Mesodermal cell (in vitro differentiated cells): ENCODE measurements at regions not wholly inside any gene's neighbourhood (a gene's known extent, or its start where the extent isn't known, plus 50 kb on each side); places are given as distances from the start of the nearest gene placed in this dataset.

Experiments
- H3K27ac ChIP-seq: 2 replicates; pipeline ENCODE4 v1.7.0; 2013; ENCODE audit warnings: mild to moderate bottlenecking, low read depth, low read length, moderate library complexity; ENCODE audit not compliant: severe bottlenecking
- H3K36me3 ChIP-seq: 2 replicates; pipeline ENCODE4 v1.7.1; 2013; ENCODE audit warnings: mild to moderate bottlenecking, low read length, moderate library complexity; ENCODE audit not compliant: control insufficient read depth, insufficient read depth
- H3K4me1 ChIP-seq: one replicate; pipeline ENCODE4 v1.7.1; 2013; ENCODE audit warnings: mild to moderate bottlenecking, low read length; ENCODE audit not compliant: insufficient read depth, control insufficient read depth, poor library complexity, severe bottlenecking
- H3K4me3 ChIP-seq: 2 replicates; pipeline ENCODE4 v1.7.0; 2013; ENCODE audit warnings: low read length, control low read depth, mild to moderate bottlenecking; ENCODE audit not compliant: insufficient read depth, poor library complexity, severe bottlenecking; ENCODE audit errors: extremely low read depth
- H3K9me3 ChIP-seq: 2 replicates; pipeline ENCODE4 v1.7.1; 2013; ENCODE audit warnings: mild to moderate bottlenecking, low read length, moderate library complexity; ENCODE audit not compliant: control insufficient read depth
- WGBS, 2 experiments: methylation state at CpG; one replicate each; pipeline ENCODE4 v1.1.5; 2013; ENCODE audit warnings: missing lambda C conversion rate in 2 of 2; ENCODE audit not compliant: insufficient coverage in 2 of 2; 5-methylcytosine and 5-hydroxymethylcytosine counted together

DNA sequence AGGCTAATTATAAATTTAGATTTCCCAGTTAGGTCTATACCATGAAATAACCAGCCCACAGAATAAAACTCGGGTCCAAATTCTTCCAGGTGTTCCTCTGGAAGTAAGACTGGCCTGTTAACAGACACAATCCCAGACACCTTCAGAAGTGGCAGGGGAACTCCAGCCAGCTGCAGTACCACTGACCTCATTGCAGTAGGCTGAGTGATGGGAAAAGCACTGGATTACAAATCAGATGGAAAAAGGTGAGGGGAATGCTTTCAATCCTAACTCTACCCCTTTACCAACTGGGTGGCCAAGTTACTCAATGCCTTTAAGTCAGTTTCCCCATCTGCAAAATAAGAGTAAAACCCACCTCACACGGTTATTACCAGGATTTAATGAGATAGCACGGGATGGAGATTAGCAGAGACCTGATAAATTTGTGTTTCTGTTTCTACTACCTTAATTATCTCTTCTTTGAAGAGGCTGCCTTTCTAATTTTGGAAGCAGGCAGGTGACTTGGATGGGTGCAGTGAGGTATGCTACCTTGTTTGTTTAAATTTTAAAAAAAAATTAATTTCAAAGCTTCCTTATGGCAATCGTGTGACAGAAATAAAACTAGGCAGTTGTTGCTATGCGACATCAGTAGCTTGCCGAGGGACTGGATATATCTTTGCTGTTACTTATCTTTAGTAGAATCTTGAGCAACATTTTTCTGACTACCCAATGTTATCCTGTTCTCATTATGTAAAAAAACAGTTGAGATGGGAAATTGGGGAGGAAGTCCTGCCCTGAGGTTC lies 167.3 kb upstream of the GRIN2B start:
- WGBS, 2 experiments, result 83 to 100% methylated on average over 1 to 2 of the region's 6 CpGs
- H3K27ac ChIP-seq, result no peak overlapping the region
- H3K36me3 ChIP-seq, result no peaks in the 10 kb centered on the region
- no peaks in the 10 kb centered on the region for H3K9me3 ChIP-seq
- H3K4me1 ChIP-seq, result no peaks in the 10 kb centered on the region
- no peak overlapping the region for H3K4me3 ChIP-seq

DNA sequence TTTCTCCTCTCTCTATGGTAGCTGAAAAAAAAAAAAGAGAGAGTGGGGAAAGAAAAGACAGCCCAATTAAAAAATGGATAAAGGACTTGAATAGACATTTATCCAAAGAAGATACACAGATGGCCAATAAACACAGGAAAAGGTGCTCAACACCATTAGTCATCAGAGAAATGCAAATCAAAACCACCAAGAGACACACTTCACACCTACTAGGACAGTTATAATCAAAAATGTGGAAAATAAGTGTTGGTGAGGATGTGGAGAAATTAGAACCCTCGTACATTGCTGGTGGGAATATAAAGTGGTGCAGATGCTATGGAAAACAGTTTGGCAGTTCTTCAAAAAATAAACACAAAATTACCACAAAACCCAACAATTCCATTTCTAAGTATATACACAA lies 172.4 kb upstream of the GRIN2B start:
- H3K36me3 ChIP-seq, result no peaks in the 10 kb centered on the region
- H3K4me3 ChIP-seq, result no peak overlapping the region
- no peaks in the 10 kb centered on the region for H3K4me1 ChIP-seq
- H3K9me3 ChIP-seq, result no peaks in the 10 kb centered on the region
- H3K27ac ChIP-seq, result no peak overlapping the region
- WGBS, 2 experiments, result no CpG with 5 or more reads among the region's 1 CpG

DNA sequence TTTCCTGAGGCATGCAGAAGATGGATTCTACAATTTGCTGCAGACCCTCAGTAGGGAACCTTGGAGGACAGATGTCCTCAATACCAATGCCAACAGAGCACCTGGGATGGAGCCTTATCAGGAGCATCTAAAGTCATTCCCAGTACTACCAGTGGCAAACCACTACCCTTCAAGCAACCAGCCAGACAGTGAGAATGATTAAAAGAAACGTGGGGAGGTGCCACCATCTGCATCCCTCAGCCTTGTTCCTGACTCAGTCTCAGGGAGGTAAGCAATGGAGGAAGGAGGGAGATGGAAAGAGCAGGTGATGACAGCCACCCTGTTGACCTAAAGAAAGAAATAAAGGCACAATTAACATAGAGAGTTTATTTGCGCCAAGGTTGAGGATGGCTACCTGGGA lies 175.2 kb upstream of the GRIN2B start:
- Histone ChIP-seq H3K36me3 (no peaks in the 10 kb centered on the region), H3K4me1 (no peaks in the 10 kb centered on the region), H3K9me3 (no peaks in the 10 kb centered on the region), H3K27ac (no peak overlapping the region), H3K4me3 (no peak overlapping the region)
- WGBS, 2 experiments, result 78 to 100% methylated on average over 1 to 2 of the region's 2 CpGs

DNA sequence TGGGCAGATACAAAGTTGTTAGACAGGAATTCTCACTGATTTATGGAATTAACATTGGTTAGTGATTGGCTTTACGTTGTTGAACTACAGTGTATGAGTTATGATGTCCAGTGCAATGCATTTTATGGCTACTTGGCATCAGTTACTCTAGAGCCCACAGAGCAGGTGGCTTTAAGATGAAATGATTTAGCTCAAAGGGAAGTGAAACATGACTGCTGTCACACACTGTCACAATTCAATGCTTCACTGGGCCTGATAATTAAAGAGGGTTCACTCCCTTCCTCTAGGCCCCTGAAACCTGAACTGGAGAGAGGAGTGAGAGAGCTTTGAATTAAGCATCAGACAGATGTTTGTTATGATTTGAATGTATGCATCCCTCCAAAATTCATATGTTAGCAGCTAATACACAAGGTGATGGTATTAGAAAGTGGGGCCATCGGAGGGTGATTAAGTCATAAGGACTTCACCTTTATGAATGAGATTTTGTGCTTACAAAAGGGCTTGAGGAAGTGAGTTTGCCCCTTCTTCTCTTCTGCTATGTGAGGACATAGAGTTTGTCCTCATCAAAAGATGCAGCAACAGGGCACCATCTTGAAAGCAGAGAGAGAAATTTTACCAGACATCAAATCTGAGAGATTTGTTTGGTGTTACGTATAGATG lies 175.8 kb upstream of the GRIN2B start:
- H3K4me1 ChIP-seq, result no peaks in the 10 kb centered on the region
- H3K36me3 ChIP-seq, result no peaks in the 10 kb centered on the region
- no peaks in the 10 kb centered on the region for H3K9me3 ChIP-seq
- WGBS, 2 experiments, result 89 to 95% methylated on average over 1 to 2 of the region's 3 CpGs
- no peak overlapping the region for H3K4me3 ChIP-seq
- H3K27ac ChIP-seq, result no peak overlapping the region

DNA sequence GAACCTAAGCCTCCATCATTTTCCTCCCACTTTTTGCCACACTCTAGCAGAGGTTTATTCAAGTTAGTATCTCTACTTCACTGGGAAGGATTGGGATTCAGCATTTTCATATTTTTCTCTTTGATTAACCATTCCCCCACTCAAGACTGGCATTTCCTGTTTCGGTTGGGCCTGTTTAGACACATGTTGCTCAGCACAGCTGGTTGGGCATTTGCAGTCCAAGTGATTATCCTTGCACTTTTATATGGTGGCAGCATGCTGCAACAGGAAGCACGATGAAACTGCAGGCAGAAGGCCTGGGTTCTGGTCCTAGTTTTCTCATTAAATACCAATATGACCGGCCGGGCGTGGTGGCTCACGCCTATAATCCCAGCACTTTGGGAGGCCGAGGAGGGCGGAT lies 182.9 kb upstream of the GRIN2B start:
- Histone ChIP-seq H3K4me3 (no peak overlapping the region), H3K27ac (no peak overlapping the region), H3K9me3 (no peaks in the 10 kb centered on the region), H3K36me3 (no peaks in the 10 kb centered on the region), H3K4me1 (no peaks in the 10 kb centered on the region)
- WGBS, 2 experiments, result 78 to 92% methylated on average over 2 to 8 of the region's 8 CpGs

DNA sequence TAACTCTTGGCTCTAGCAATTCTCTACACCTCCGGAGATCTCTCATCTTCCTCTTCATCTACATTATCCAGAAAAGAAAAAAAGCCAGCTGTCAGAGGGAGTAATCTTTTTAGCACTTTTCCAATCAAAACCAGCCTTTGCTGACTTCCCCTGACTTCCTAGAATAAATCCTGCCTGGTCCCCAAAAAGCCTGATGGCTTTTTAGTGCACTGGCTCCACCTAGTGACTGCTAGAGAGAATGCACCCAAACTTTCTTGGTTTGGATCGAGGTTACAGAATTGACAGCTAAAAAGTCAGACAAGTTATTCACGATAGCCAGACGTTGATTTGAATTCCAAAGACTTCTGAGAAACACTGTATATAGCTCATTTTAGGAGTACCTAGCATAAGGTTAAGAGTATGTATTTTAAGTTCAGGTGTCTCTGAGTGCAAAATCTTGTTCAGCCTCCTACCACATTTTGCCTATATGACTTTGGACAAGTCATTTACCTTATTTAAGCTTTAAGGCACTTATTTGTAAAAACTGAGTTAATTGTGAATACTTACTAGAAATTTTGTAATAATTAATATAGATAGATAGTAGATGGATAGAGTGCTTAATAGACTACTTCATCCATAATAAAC lies 185.7 kb upstream of the GRIN2B start:
- H3K9me3 ChIP-seq, result no peaks in the 10 kb centered on the region
- no peak overlapping the region for H3K4me3 ChIP-seq
- H3K36me3 ChIP-seq, result no peaks in the 10 kb centered on the region
- WGBS, 2 experiments, result 19 to 20% methylated on average over 2 to 4 of the region's 4 CpGs
- no peaks in the 10 kb centered on the region for H3K4me1 ChIP-seq
- H3K27ac ChIP-seq, result no peak overlapping the region

DNA sequence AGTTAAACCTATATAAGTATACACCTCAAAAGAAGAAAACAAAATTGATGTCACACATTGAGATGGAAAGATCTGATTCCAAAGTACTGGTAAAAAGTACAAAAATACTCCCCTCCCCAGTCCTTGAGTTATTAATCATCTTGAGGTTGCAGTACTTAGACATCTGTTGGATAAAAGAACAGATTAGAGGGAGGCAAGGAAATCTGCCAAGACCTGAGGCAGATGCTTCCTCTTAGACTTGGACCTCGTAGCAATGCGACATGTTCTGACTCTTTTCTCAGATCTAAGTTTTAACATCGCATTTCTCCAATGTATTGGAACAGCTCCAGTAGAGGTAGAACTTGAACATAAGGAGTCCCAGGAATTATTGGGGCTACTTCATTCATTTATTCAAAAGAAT lies 187.9 kb upstream of the GRIN2B start:
- no peaks in the 10 kb centered on the region for H3K9me3 ChIP-seq
- WGBS, 2 experiments, result 95 to 96% methylated on average over 3 of the region's 3 CpGs
- H3K4me1 ChIP-seq, result no peaks in the 10 kb centered on the region
- H3K27ac ChIP-seq, result no peak overlapping the region
- H3K4me3 ChIP-seq, result no peak overlapping the region
- no peaks in the 10 kb centered on the region for H3K36me3 ChIP-seq

DNA sequence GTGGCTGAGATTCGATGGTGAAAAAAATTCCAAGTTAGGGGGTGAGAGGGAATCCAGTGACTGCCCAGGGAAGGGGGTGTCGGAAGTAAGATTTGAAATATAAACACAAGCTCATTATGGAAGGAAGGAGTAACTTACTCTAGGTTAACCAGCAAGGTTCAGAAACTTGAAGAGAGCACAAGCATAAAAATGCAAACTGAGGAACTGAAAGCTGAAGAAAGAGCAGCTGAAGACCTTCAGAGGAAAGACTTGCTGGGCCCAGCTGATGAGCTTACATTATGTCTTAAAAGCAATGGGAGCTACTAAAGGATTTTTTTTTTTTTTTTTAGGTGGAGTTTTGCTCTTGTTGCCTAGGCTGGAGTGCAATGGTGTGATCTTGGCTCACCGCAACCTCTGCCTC lies 189.7 kb upstream of the GRIN2B start:
- no peaks in the 10 kb centered on the region for H3K9me3 ChIP-seq
- H3K36me3 ChIP-seq, result no peaks in the 10 kb centered on the region
- no peaks in the 10 kb centered on the region for H3K4me1 ChIP-seq
- WGBS, 2 experiments, result 100% methylated on average over 1 of the region's 3 CpGs; no CpG with 5 or more reads in 1 of the 2 experiments
- H3K27ac ChIP-seq, result no peak overlapping the region
- no peak overlapping the region for H3K4me3 ChIP-seq

DNA sequence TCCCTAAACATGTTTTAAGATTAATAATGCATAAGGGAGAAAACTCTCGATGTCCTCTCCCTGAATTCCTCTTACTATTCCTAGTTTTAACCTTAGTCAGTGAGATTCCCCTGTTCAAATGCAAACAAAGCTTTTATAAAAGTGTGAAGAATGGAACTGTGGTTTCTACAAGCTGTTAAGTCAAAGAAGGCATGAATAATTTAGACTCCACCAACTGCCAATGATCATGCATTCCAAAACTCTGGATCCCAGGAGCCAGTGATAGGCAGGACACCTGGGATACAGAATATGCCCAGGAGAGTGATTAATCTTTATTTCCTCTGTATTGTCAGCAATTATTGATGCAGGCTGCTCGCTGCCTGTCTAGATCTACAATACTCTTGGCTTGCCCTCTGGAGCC lies 190.3 kb upstream of the ATF7IP start:
- Histone ChIP-seq H3K36me3 (no peaks in the 10 kb centered on the region), H3K4me3 (no peak overlapping the region), H3K27ac (no peak overlapping the region), H3K4me1 (no peaks in the 10 kb centered on the region), H3K9me3 (no peaks in the 10 kb centered on the region)
- WGBS, 2 experiments, result 60 to 88% methylated on average over 1 of the region's 2 CpGs

DNA sequence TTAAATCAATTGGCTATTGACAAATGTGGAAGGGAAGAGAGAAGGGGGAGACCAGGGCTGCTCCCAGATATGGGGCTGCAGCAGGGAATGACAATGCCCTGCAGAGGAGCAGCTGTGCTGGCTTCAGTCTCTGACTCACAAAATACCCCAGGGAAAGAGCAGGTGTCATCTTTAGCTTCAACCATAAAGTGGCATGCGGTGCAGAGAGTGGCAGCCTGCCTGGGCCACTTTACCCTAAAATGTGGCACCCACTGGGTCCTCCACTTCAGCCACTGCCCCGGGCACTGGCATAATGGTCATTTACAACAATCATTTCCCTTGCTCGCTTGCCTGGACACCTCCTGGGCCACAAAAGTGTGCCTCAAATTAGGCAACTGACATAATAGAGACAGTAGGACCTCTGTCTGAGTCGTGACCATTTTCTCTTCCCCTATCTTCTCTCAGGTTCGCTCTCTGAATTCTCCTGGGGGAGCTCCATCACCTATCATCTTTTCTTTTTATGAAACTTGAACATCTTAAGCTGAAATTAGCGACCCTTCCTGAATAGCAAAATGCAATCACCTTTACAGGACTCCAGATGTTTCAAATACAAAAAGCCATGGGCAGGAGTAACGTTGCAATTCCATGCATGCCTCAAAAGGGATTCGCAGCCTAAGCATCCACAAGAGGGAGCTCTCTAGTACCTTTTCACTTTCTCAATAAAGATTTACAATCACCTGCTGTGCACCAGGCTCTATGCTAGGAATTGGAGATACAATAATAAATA lies 179.9 kb upstream of the ATF7IP start:
- 49 to 54% methylated on average over 7 to 8 of the region's 8 CpGs for WGBS, 2 experiments
- Histone ChIP-seq H3K4me3 (no peak overlapping the region), H3K27ac (no peak overlapping the region), H3K4me1 (no peaks in the 10 kb centered on the region), H3K36me3 (no peaks in the 10 kb centered on the region), H3K9me3 (no peaks in the 10 kb centered on the region)
